Testis (tissue), 2 donors: ENCODE measurements at regions not wholly inside any gene's neighbourhood (a gene's known extent, or its start where the extent isn't known, plus 50 kb on each side); places are given as distances from the start of the nearest gene placed in this dataset.

Source experiments
- POLR2A ChIP-seq: fragments of 450-650 bp; IDR thresholded peaks from one replicate; pipeline ENCODE4 v1.6.1; 2017; ENCODE audit warnings: antibody characterized with exemption, mild to moderate bottlenecking, moderate library complexity
- TF ChIP-seq, protein P1 (sequence below), 3 experiments: fragments of 450-650 bp in 2 of 3; fragments of 200-600 bp in 1 of 3; sonication (generic) in 1 of 3; IDR thresholded peaks; one replicate each; pipeline ENCODE4 v1.5.1; 2016 to 2019; ENCODE audit warnings: antibody characterized with exemption in 3 of 3, mild to moderate bottlenecking in 2 of 3, moderate library complexity in 1 of 3

- no peak for TF ChIP-seq POLR2A
- TF ChIP-seq, protein P1, sequence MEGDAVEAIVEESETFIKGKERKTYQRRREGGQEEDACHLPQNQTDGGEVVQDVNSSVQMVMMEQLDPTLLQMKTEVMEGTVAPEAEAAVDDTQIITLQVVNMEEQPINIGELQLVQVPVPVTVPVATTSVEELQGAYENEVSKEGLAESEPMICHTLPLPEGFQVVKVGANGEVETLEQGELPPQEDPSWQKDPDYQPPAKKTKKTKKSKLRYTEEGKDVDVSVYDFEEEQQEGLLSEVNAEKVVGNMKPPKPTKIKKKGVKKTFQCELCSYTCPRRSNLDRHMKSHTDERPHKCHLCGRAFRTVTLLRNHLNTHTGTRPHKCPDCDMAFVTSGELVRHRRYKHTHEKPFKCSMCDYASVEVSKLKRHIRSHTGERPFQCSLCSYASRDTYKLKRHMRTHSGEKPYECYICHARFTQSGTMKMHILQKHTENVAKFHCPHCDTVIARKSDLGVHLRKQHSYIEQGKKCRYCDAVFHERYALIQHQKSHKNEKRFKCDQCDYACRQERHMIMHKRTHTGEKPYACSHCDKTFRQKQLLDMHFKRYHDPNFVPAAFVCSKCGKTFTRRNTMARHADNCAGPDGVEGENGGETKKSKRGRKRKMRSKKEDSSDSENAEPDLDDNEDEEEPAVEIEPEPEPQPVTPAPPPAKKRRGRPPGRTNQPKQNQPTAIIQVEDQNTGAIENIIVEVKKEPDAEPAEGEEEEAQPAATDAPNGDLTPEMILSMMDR (IDR thresholded peaks at IDR 0.05) = no peak
Observed at GRCh38 chr4:58646126-58646525, 1535.9 kb upstream of the IGFBP7 start.
